Left hindlimb (tissue), 1 donor: ENCODE measurements at regions not wholly inside any gene's neighbourhood (a gene's known extent, or its start where the extent isn't known, plus 50 kb on each side); places are given as distances from the start of the nearest gene placed in this dataset.

Experiments used
- DNase-seq: peaks from one replicate; pipeline ENCODE4 v3.0.0-alpha.2; 2018

GRCh38 chr1:182118851-182119250, 57.3 kb upstream of the ZNF648 start:
- DNase-seq = no peak

GRCh38 chr1:182114627-182115023, 53.1 kb upstream of the ZNF648 start:
- no peak for DNase-seq

GRCh38 chr1:182113879-182114626, 52.5 kb upstream of the ZNF648 start:
- DNase-seq = no peak

- no peak for DNase-seq
Measured at GRCh38 chr1:182111496-182111895, 50.0 kb upstream of the ZNF648 start.
